Mammary epithelial cell (primary cell): ENCODE measurements at regions not wholly inside any gene's neighbourhood (a gene's known extent, or its start where the extent isn't known, plus 50 kb on each side); places are given as distances from the start of the nearest gene placed in this dataset.

Source experiments
- CTCF ChIP-seq, 2 donors: IDR thresholded peaks in 1 of 2; conservative IDR thresholded peaks in 1 of 2; 2 replicates each; pipeline ENCODE4 v1.5.1; 2011 to 2012; ENCODE audit warnings: inconsistent platforms in 2 of 2, low read length in 2 of 2, mild to moderate bottlenecking in 2 of 2, control low read depth in 1 of 2, low read depth in 1 of 2; ENCODE audit not compliant: insufficient read depth in 1 of 2; ENCODE audit errors: extremely low read depth in 1 of 2
- EZH2 ChIP-seq: IDR thresholded peaks from 2 replicates; pipeline ENCODE4 v1.6.1; 2012; ENCODE audit warnings: low read length, inconsistent platforms, borderline replicate concordance

- TF ChIP-seq CTCF (conservative IDR thresholded peaks at IDR 0.05 in 1 of 2, IDR thresholded peaks at IDR 0.05 in 1 of 2; ENCODE audit: extremely low read depth in 1 of 2, insufficient read depth in 1 of 2, low read depth in 1 of 2, low read length in 2 of 2) (no peak), EZH2 (no peak)
Observed at GRCh38 chr1:30360753-30361152, 362.6 kb downstream of the MATN1 start.
